ENCODE measurements at regions not wholly inside any gene's neighbourhood (a gene's known extent, or its start where the extent isn't known, plus 50 kb on each side); places are given as distances from the start of the nearest gene placed in this dataset.

DNA sequence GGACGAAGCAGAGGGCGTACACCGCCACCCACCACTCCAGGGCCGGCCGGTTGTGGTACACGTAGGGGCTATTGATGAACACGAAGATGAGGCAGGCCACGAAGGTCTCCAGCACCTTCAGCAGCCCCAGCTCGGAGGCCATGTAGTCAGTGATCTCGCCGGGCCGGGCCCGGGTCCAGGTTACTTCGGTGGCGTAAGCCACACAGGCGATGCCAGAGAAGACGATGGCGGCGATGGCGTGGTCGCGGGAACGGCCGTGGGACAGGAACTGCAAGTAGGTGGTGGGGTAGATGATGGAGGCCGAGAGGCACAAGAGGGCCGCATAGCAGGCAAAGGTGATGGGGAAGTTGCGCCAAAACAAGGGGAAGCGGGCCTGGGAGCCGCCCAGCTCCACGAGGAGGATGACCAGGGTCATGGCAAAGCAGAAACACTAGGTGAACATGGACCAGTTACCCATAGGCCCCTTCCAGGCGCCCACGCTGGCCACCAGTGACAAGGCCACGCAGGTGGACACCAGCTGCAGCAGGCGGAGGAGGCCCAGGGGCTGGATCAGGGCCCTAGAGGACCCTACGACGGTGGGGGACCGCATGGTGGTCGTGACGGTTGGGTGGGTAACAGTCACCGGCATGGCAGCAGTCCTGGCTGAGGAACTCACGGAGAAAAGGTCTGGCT, 128.4 kb upstream of the FAM98A start:
- Histone ChIP-seq H3K27ac (ENCODE audit: low read depth in 1 of 3, low read length in 2 of 3) (no peak overlapping the region), H3K27me3 (ENCODE audit: control insufficient read depth in 3 of 3, insufficient read depth in 3 of 3, low read length in 3 of 3) (no peaks in the 10 kb centered on the region), H3K9me3 (ENCODE audit: control insufficient read depth in 2 of 2, insufficient read depth in 1 of 2, low read depth in 1 of 2, low read length in 1 of 2) (peaks cover 0 to 22% of the 10 kb centered on the region in 2 donors), H3K4me1 (ENCODE audit: control insufficient read depth in 3 of 3, insufficient read depth in 2 of 3, low read depth in 1 of 3, low read length in 2 of 3) (no peaks in the 10 kb centered on the region), H3K4me3 (ENCODE audit: low read depth in 1 of 3, low read length in 3 of 3) (no peak overlapping the region), H3K36me3 (ENCODE audit: control insufficient read depth in 3 of 3, insufficient read depth in 2 of 3, low read depth in 1 of 3, low read length in 3 of 3) (no peaks in the 10 kb centered on the region)
- DNase-seq (no peak), FAIRE-seq (no peak)
- 92 to 95% (median 94%) methylated on average over 41 of the region's 41 CpGs for WGBS, 3 donors

DNA sequence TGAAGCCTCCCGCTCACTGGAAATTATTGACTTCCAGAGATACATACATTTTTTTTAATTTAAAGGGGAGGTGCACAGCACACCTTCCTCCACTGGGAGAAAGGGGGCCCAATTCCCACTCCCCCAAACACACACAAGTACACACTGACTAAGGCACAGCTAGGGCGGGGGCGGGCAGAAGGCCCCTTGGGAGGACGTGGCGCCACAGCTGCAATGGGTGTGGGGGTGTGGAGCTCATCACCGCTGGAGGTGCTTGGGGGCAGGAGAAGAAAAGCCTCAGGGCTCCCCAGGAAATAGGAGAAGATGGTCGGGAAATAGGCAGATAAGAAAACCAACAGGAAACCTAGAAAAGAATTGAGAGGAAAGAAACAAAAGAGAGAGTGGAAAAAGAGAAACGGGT, 127.3 kb upstream of the FAM98A start:
- DNase-seq (no peak), FAIRE-seq (no peak)
- H3K27me3 ChIP-seq (ENCODE audit: control insufficient read depth in 3 of 3, insufficient read depth in 3 of 3, low read length in 3 of 3) = no peaks in the 10 kb centered on the region
- no peaks in the 10 kb centered on the region for H3K36me3 ChIP-seq (ENCODE audit: control insufficient read depth in 3 of 3, insufficient read depth in 2 of 3, low read depth in 1 of 3, low read length in 3 of 3)
- no peak overlapping the region for H3K4me3 ChIP-seq (ENCODE audit: low read depth in 1 of 3, low read length in 3 of 3)
- H3K27ac ChIP-seq (ENCODE audit: low read depth in 1 of 3, low read length in 2 of 3) = no peak overlapping the region
- H3K4me1 ChIP-seq (ENCODE audit: control insufficient read depth in 3 of 3, insufficient read depth in 2 of 3, low read depth in 1 of 3, low read length in 2 of 3) = no peaks in the 10 kb centered on the region
- WGBS, 3 donors = 85 to 90% (median 89%) methylated on average over 8 of the region's 8 CpGs
- peaks cover 0 to 19% of the 10 kb centered on the region in 2 donors for H3K9me3 ChIP-seq (ENCODE audit: control insufficient read depth in 2 of 2, insufficient read depth in 1 of 2, low read depth in 1 of 2, low read length in 1 of 2)

DNA sequence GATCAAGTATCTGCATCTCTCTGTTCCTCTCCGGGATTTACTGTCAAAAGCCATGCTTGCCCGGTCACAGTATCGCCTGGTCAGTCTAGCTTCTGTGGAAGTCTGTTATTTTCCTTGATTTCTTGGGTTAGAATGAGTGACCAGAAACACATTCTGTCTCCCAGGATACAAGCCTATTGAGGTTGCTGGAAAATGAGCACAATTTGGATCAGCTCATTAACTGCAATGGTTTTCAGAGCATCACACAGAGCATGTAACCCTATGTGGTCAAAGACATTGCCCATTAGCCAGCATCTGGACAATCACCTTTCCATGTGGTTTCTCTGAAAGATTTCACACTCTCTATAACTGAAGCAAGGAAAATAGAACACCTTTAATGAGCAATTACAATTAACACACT, 124.2 kb upstream of the FAM98A start:
- 54 to 82% (median 57%) methylated on average over 3 of the region's 3 CpGs for WGBS, 3 donors
- H3K27ac ChIP-seq (ENCODE audit: low read depth in 1 of 3, low read length in 2 of 3) = no peak overlapping the region
- no peaks in the 10 kb centered on the region for H3K36me3 ChIP-seq (ENCODE audit: control insufficient read depth in 3 of 3, insufficient read depth in 2 of 3, low read depth in 1 of 3, low read length in 3 of 3)
- peaks cover 0 to 19% of the 10 kb centered on the region in 2 donors for H3K9me3 ChIP-seq (ENCODE audit: control insufficient read depth in 2 of 2, insufficient read depth in 1 of 2, low read depth in 1 of 2, low read length in 1 of 2)
- DNase-seq (no peak), FAIRE-seq (no peak)
- H3K4me3 ChIP-seq (ENCODE audit: low read depth in 1 of 3, low read length in 3 of 3) = no peak overlapping the region
- H3K4me1 ChIP-seq (ENCODE audit: control insufficient read depth in 3 of 3, insufficient read depth in 2 of 3, low read depth in 1 of 3, low read length in 2 of 3) = no peaks in the 10 kb centered on the region
- H3K27me3 ChIP-seq (ENCODE audit: control insufficient read depth in 3 of 3, insufficient read depth in 3 of 3, low read length in 3 of 3) = no peaks in the 10 kb centered on the region

DNA sequence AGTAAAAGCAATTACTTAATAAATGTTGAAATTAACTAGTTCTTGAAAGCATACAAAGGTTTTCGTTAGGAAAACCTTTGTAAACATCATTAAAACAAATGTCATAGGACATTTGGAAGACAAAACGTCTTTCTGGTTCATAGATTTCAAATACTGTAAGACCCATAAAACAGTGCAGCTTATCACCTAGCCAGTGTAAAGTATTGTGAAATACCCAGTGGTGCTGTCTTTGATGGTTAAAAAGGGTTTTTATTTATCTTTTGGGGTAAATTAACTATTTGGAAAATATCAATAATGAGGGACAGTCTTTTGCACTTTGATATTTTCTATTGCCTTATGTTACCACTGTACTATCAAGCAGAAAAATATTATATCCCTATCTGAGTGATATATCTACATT, 120.0 kb upstream of the FAM98A start:
- Histone ChIP-seq H3K27ac (ENCODE audit: low read depth in 1 of 3, low read length in 2 of 3) (no peak overlapping the region), H3K36me3 (ENCODE audit: control insufficient read depth in 3 of 3, insufficient read depth in 2 of 3, low read depth in 1 of 3, low read length in 3 of 3) (no peaks in the 10 kb centered on the region), H3K27me3 (ENCODE audit: control insufficient read depth in 3 of 3, insufficient read depth in 3 of 3, low read length in 3 of 3) (no peaks in the 10 kb centered on the region), H3K9me3 (ENCODE audit: control insufficient read depth in 2 of 2, insufficient read depth in 1 of 2, low read depth in 1 of 2, low read length in 1 of 2) (no peaks in the 10 kb centered on the region), H3K4me3 (ENCODE audit: low read depth in 1 of 3, low read length in 3 of 3) (no peak overlapping the region), H3K4me1 (ENCODE audit: control insufficient read depth in 3 of 3, insufficient read depth in 2 of 3, low read depth in 1 of 3, low read length in 2 of 3) (no peaks in the 10 kb centered on the region)
- FAIRE-seq (no peak), DNase-seq (no peak)
- 8 to 22% (median 19%) methylated on average over 2 of the region's 2 CpGs for WGBS, 3 donors

DNA sequence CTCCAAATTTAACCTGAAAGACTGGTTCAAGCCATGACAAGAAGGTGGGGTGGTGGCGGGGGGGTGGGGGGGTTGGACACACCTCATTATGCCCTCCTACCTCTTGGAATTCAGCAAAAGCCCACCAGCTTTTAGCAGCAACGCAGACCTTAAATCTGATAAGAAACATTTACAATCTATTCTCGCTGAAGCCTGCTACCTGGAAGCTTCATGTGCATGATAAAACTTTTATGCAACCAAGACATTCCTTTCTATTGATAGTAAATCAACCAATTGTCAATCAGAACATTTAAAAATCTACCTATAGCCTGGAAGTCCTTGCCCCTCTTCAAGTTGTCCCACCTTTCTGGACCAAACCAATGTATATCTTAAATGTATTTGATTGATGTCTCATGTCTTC, 113.6 kb upstream of the FAM98A start:
- Histone ChIP-seq H3K4me3 (ENCODE audit: low read depth in 1 of 3, low read length in 3 of 3) (no peak overlapping the region), H3K27me3 (ENCODE audit: control insufficient read depth in 3 of 3, insufficient read depth in 3 of 3, low read length in 3 of 3) (no peaks in the 10 kb centered on the region), H3K4me1 (ENCODE audit: control insufficient read depth in 3 of 3, insufficient read depth in 2 of 3, low read depth in 1 of 3, low read length in 2 of 3) (no peaks in the 10 kb centered on the region), H3K9me3 (ENCODE audit: control insufficient read depth in 2 of 2, insufficient read depth in 1 of 2, low read depth in 1 of 2, low read length in 1 of 2) (no peaks in the 10 kb centered on the region), H3K27ac (ENCODE audit: low read depth in 1 of 3, low read length in 2 of 3) (no peak overlapping the region), H3K36me3 (ENCODE audit: control insufficient read depth in 3 of 3, insufficient read depth in 2 of 3, low read depth in 1 of 3, low read length in 3 of 3) (no peaks in the 10 kb centered on the region)
- WGBS, 3 donors = 54 to 78% (median 55%) methylated on average over 3 of the region's 3 CpGs
- FAIRE-seq (no peak), DNase-seq (no peak)

DNA sequence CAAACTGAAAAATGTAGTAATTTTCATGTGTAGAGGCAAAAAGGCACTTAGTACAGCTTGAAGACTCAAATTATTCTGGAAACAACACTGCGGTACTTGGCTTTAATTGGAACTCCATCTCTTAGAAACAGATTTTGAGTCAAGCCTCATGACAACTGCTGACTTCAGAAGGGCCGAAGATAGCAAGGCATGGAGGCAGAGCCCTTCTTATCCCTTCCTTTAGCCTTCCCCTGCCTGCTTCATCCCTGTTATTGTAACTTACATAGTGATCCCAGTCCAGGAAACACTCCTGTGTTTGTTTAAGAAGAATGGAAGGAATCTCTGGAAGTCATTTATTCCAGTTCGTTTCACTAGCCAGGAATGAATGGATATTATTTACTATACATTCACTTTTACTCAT, 110.9 kb upstream of the FAM98A start:
- no peak for FAIRE-seq
- Histone ChIP-seq H3K27ac (ENCODE audit: low read depth in 1 of 3, low read length in 2 of 3) (no peak overlapping the region), H3K36me3 (ENCODE audit: control insufficient read depth in 3 of 3, insufficient read depth in 2 of 3, low read depth in 1 of 3, low read length in 3 of 3) (no peaks in the 10 kb centered on the region), H3K4me3 (ENCODE audit: low read depth in 1 of 3, low read length in 3 of 3) (no peak overlapping the region), H3K27me3 (ENCODE audit: control insufficient read depth in 3 of 3, insufficient read depth in 3 of 3, low read length in 3 of 3) (no peaks in the 10 kb centered on the region), H3K4me1 (ENCODE audit: control insufficient read depth in 3 of 3, insufficient read depth in 2 of 3, low read depth in 1 of 3, low read length in 2 of 3) (no peaks in the 10 kb centered on the region), H3K9me3 (ENCODE audit: control insufficient read depth in 2 of 2, insufficient read depth in 1 of 2, low read depth in 1 of 2, low read length in 1 of 2) (no peaks in the 10 kb centered on the region)
- WGBS, 3 donors = 63 to 74% (median 66%) methylated on average over 3 of the region's 3 CpGs
- no peak for DNase-seq

DNA sequence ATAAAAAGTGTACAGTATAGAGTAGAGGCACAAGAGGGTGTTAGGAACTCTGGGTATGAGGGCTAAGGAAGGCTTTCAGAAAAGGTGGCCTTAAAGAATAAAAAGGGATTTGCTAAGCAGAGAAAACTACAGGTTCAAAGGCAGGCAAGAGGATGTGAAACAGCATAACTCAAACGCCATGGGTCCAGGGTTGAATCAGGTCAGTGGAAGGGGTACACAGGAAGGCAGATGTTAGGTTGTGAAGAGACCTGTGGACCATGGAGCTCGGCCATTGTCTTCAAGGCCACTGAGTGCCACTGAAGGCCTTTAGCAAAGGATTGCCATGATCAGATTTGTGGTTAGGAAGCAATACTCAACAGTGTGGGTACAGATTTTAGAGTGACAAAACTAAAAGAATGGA, 108.2 kb upstream of the FAM98A start:
- H3K4me1 ChIP-seq (ENCODE audit: control insufficient read depth in 3 of 3, insufficient read depth in 2 of 3, low read depth in 1 of 3, low read length in 2 of 3) = no peaks in the 10 kb centered on the region
- no peak overlapping the region for H3K27ac ChIP-seq (ENCODE audit: low read depth in 1 of 3, low read length in 2 of 3)
- H3K4me3 ChIP-seq (ENCODE audit: low read depth in 1 of 3, low read length in 3 of 3) = no peak overlapping the region
- FAIRE-seq = no peak
- no peaks in the 10 kb centered on the region for H3K27me3 ChIP-seq (ENCODE audit: control insufficient read depth in 3 of 3, insufficient read depth in 3 of 3, low read length in 3 of 3)
- H3K36me3 ChIP-seq (ENCODE audit: control insufficient read depth in 3 of 3, insufficient read depth in 2 of 3, low read depth in 1 of 3, low read length in 3 of 3) = no peaks in the 10 kb centered on the region
- no peak for DNase-seq
- WGBS, 3 donors = 68 to 80% (median 71%) methylated on average over 2 of the region's 2 CpGs
- no peaks in the 10 kb centered on the region for H3K9me3 ChIP-seq (ENCODE audit: control insufficient read depth in 2 of 2, insufficient read depth in 1 of 2, low read depth in 1 of 2, low read length in 1 of 2)

DNA sequence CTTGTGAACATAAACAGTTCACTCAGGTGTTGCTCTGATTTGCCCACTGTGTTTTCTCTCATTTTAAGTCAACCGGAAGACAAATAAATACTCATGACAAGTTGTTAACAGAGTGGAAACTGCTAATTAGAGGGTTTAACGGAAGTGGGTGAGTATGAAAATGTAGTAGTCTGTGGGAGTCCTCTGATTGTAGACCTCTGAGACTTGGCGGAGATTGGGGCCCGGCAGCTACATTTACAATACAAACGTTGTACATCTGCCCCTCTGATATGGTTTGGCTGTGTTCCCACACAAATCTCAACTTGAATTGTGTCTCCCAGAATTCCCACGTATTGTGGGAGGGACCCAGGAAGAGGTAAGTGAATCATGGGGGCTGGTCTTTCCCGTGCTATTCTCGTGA, 107.3 kb upstream of the FAM98A start:
- DNase-seq (no peak), FAIRE-seq (no peak)
- no peaks in the 10 kb centered on the region for H3K4me1 ChIP-seq (ENCODE audit: control insufficient read depth in 3 of 3, insufficient read depth in 2 of 3, low read depth in 1 of 3, low read length in 2 of 3)
- H3K27me3 ChIP-seq (ENCODE audit: control insufficient read depth in 3 of 3, insufficient read depth in 3 of 3, low read length in 3 of 3) = no peaks in the 10 kb centered on the region
- no peak overlapping the region for H3K4me3 ChIP-seq (ENCODE audit: low read depth in 1 of 3, low read length in 3 of 3)
- H3K27ac ChIP-seq (ENCODE audit: low read depth in 1 of 3, low read length in 2 of 3) = no peak overlapping the region
- H3K9me3 ChIP-seq (ENCODE audit: control insufficient read depth in 2 of 2, insufficient read depth in 1 of 2, low read depth in 1 of 2, low read length in 1 of 2) = no peaks in the 10 kb centered on the region
- 58 to 61% (median 60%) methylated on average over 8 of the region's 8 CpGs for WGBS, 3 donors
- no peaks in the 10 kb centered on the region for H3K36me3 ChIP-seq (ENCODE audit: control insufficient read depth in 3 of 3, insufficient read depth in 2 of 3, low read depth in 1 of 3, low read length in 3 of 3)

DNA sequence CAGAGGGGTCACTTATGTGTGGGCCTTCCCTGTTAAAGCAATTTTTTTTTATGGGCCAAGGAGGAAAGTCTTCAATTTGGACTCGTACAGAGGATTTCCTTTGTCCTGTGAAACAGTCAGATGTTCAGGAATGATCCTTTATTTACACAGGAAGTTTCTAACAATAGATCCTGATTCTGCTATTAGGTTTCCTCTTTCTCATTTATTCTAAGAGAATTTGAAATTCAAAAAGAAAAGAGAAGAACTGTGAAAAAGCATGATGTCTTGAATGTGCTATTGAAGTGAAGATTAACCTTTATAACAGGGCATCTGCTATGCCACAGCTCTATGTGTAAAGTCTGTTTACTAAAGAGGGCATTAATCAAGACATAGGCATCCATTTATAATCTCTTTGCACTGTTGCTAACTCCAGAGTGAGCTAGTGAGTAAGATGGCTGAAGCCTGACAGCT, 105.3 kb upstream of the FAM98A start:
- Histone ChIP-seq H3K4me3 (ENCODE audit: low read depth in 1 of 3, low read length in 3 of 3) (no peak overlapping the region), H3K27ac (ENCODE audit: low read depth in 1 of 3, low read length in 2 of 3) (no peak overlapping the region), H3K9me3 (ENCODE audit: control insufficient read depth in 2 of 2, insufficient read depth in 1 of 2, low read depth in 1 of 2, low read length in 1 of 2) (no peaks in the 10 kb centered on the region), H3K4me1 (ENCODE audit: control insufficient read depth in 3 of 3, insufficient read depth in 2 of 3, low read depth in 1 of 3, low read length in 2 of 3) (no peaks in the 10 kb centered on the region), H3K27me3 (ENCODE audit: control insufficient read depth in 3 of 3, insufficient read depth in 3 of 3, low read length in 3 of 3) (no peaks in the 10 kb centered on the region), H3K36me3 (ENCODE audit: control insufficient read depth in 3 of 3, insufficient read depth in 2 of 3, low read depth in 1 of 3, low read length in 3 of 3) (no peaks in the 10 kb centered on the region)
- DNase-seq (no peak), FAIRE-seq (no peak)
- 14 to 40% (median 20%) methylated on average over 1 of the region's 1 CpG for WGBS, 3 donors

Measured in small intestine (tissue), 7 donors.